Uterus (tissue), 2 donors: ENCODE measurements at regions not wholly inside any gene's neighbourhood (a gene's known extent, or its start where the extent isn't known, plus 50 kb on each side); places are given as distances from the start of the nearest gene placed in this dataset.

ENCODE experiments used
- CTCF ChIP-seq, 4 experiments: fragments of 200-600 bp in 2 of 4; fragments of 450-650 bp in 2 of 4; sonication (generic) in 2 of 4; IDR thresholded peaks; one replicate each; pipeline ENCODE4 v1.5.1; 2016 to 2019; ENCODE audit warnings: antibody characterized with exemption in 4 of 4, mild to moderate bottlenecking in 2 of 4, moderate library complexity in 1 of 4
- POLR2A ChIP-seq, 2 donors: fragments of 450-650 bp; IDR thresholded peaks; one replicate each; pipeline ENCODE4 v1.6.1; 2016; ENCODE audit warnings: antibody characterized with exemption in 2 of 2, mild to moderate bottlenecking in 1 of 2, moderate library complexity in 1 of 2

- no peak for TF ChIP-seq CTCF (IDR thresholded peaks at IDR 0.05)
- no peak for TF ChIP-seq POLR2A (IDR thresholded peaks at IDR 0.05)
Measured at GRCh38 chr10:43026039-43026973, 50.6 kb upstream of the RET start.
